ENCODE measurements at regions not wholly inside any gene's neighbourhood (a gene's known extent, or its start where the extent isn't known, plus 50 kb on each side); places are given as distances from the start of the nearest gene placed in this dataset.

DNA sequence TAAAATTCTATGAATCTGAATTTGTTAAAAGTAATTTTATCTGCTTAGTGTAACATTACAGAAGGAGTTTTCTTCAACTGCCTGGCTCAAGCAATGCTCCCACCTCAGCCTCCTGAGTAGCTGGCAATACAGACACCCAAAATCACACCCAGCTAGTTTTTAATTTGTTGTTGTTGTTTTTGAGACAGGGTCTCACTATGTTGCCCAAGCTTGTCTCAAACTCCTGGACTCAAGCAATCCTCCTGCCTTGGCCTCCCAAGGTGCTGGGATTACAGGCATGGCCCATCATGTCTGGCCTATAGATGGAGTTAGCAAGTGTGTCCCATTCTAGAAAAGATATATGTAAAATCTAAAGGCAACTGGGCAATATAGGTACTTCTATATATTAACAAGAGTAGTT lies 1580.4 kb upstream of the PRR20A start:
- Histone ChIP-seq H3K27ac (no peak overlapping the region), H3K4me1 (no peaks in the 10 kb centered on the region), H3K9me3 (no peaks in the 10 kb centered on the region), H3K36me3 (no peaks in the 10 kb centered on the region), H3K27me3 (no peaks in the 10 kb centered on the region), H3K4me3 (no peak overlapping the region)
- DNase-seq, result no peak
- TF ChIP-seq, protein P1, sequence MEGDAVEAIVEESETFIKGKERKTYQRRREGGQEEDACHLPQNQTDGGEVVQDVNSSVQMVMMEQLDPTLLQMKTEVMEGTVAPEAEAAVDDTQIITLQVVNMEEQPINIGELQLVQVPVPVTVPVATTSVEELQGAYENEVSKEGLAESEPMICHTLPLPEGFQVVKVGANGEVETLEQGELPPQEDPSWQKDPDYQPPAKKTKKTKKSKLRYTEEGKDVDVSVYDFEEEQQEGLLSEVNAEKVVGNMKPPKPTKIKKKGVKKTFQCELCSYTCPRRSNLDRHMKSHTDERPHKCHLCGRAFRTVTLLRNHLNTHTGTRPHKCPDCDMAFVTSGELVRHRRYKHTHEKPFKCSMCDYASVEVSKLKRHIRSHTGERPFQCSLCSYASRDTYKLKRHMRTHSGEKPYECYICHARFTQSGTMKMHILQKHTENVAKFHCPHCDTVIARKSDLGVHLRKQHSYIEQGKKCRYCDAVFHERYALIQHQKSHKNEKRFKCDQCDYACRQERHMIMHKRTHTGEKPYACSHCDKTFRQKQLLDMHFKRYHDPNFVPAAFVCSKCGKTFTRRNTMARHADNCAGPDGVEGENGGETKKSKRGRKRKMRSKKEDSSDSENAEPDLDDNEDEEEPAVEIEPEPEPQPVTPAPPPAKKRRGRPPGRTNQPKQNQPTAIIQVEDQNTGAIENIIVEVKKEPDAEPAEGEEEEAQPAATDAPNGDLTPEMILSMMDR (IDR thresholded peaks at IDR 0.05), result no peak
- TF ChIP-seq POLR2AphosphoS5 (IDR thresholded peaks at IDR 0.05) (no peak), POLR2A (IDR thresholded peaks at IDR 0.05) (no peak), EP300 (IDR thresholded peaks at IDR 0.05) (no peak)
- ATAC-seq (ENCODE audit: low FRiP score in 2 of 2), result no peak

DNA sequence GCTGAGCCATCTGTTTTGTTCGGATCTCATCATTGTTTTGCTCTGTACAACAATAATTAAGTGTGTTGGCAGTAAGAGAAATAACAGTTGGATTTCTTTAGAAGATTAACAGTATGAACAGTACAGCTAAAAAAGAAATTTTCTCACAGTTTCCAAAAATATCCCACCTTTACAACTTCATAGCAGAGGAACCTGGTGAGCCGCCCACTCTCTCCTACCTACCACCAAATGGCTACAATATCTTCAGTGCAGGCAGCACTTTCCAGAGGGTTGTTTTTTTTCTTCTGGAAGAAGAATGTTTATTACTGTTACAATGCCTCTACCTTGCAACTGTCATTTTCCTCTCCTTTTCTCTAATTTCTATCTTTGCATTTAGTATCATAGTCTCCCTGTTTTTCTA lies 1577.5 kb upstream of the PRR20A start:
- H3K9me3 ChIP-seq, result no peaks in the 10 kb centered on the region
- TF ChIP-seq POLR2A (IDR thresholded peaks at IDR 0.05), result no peak
- TF ChIP-seq POLR2AphosphoS5 (IDR thresholded peaks at IDR 0.05), result no peak
- TF ChIP-seq, protein P1 (IDR thresholded peaks at IDR 0.05), result no peak
- TF ChIP-seq EP300 (IDR thresholded peaks at IDR 0.05), result no peak
- DNase-seq (no peak), ATAC-seq (ENCODE audit: low FRiP score in 2 of 2) (no peak)
- 41 to 56% methylated on average over 2 of the region's 2 CpGs for whole genome bisulfite sequencing, 2 donors
- no peaks in the 10 kb centered on the region for H3K4me1 ChIP-seq
- no peaks in the 10 kb centered on the region for H3K27me3 ChIP-seq
- H3K4me3 ChIP-seq, result no peak overlapping the region
- no peak overlapping the region for H3K27ac ChIP-seq
- no peaks in the 10 kb centered on the region for H3K36me3 ChIP-seq

DNA sequence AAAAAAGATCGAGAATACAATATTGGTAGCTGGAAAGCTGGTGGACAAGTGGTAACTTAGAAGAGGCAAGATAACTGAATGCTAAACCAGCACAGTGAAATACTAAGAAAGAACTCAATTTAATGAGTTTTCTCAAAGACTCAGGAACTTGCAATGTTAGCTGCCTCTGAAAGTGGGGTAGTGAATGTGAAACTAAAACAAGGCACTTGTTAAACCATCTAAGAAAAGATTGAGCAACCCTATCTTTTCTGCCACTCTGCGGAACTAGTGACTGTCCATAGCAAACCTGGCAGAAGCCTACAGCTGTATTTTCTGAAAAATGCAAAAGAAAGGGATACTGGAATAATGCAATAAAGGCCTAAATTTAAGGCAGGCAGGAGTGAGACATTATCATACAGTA lies 1574.4 kb upstream of the PRR20A start:
- Histone ChIP-seq H3K4me3 (no peak overlapping the region), H3K27ac (no peak overlapping the region), H3K36me3 (no peaks in the 10 kb centered on the region), H3K4me1 (no peaks in the 10 kb centered on the region), H3K27me3 (no peaks in the 10 kb centered on the region), H3K9me3 (no peaks in the 10 kb centered on the region)
- DNase-seq (no peak), ATAC-seq (ENCODE audit: low FRiP score in 2 of 2) (no peak)
- TF ChIP-seq, protein P1 (IDR thresholded peaks at IDR 0.05), result no peak
- TF ChIP-seq POLR2A (IDR thresholded peaks at IDR 0.05) (no peak), EP300 (IDR thresholded peaks at IDR 0.05) (no peak), POLR2AphosphoS5 (IDR thresholded peaks at IDR 0.05) (no peak)
- WGBS, 2 donors, result 85 to 90% methylated on average over 2 of the region's 2 CpGs

DNA sequence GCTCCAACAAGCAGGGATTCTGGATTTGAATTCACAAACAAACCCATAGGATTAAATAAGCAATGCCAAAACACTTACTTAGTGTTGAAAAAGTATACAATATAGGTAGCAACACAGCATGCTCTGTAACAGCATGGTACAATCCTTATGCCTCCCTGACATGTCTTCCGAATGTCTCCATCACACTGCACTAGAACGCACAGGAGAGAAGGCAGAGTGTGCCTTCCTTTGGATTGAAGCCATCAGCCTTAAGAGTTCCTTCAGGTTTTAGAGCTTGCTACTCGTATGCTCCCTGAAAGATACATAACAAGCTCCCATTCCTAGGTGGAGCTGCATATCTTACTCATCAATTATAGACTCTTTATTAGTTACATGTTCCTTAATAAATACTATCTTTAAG lies 1573.9 kb upstream of the PRR20A start:
- 84 to 90% methylated on average over 3 of the region's 3 CpGs for WGBS, 2 donors
- no peak for TF ChIP-seq POLR2AphosphoS5 (IDR thresholded peaks at IDR 0.05)
- TF ChIP-seq EP300 (IDR thresholded peaks at IDR 0.05), result no peak
- no peak for TF ChIP-seq POLR2A (IDR thresholded peaks at IDR 0.05)
- TF ChIP-seq, protein P1 (IDR thresholded peaks at IDR 0.05), result no peak
- Histone ChIP-seq H3K27ac (no peak overlapping the region), H3K36me3 (no peaks in the 10 kb centered on the region), H3K4me3 (no peak overlapping the region), H3K27me3 (no peaks in the 10 kb centered on the region), H3K9me3 (no peaks in the 10 kb centered on the region), H3K4me1 (no peaks in the 10 kb centered on the region)
- ATAC-seq (ENCODE audit: low FRiP score in 2 of 2) (no peak), DNase-seq (no peak)

DNA sequence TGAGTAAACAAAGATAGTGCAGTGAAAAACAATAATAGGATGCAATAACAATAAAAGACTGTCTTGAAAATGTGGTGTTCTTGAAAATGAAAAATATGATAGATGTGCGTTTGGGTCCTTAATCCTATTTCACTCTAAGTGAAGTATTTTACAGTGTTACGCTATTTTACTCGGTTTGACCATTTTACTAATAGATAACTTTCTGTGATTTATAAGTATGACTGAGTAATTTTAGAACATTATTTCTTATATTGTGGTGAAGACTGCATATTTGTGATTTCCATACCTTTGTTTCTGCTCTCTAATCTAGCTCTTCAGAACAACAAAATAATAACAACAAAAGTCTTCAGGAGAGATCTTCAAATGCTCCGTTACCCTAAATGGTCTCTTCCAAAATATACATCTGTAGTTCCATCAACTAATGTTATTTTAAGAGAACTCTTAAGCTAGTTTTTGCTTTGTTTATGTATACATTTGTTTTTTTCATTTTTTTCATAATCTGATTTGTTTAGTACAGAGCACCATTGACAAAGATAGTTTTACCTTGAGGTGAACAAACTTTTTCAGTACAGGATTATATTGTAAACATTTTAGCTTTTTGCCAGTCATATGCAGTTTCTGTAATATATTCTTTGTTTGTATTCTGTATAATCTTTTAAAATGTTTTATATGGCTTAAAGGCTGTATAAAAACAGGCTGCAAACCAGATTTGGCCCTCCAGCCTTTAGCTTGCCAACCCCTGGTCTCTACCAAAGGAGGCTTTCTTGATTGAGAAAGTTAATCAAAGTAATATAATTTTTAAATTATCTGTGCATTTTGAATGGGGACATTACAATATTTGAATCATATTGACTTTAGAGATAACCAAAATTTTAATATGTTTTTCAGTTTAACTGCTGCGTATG lies 1572.7 kb upstream of the PRR20A start:
- Histone ChIP-seq H3K27ac (no peak overlapping the region), H3K4me1 (no peaks in the 10 kb centered on the region), H3K9me3 (no peaks in the 10 kb centered on the region), H3K27me3 (no peaks in the 10 kb centered on the region), H3K4me3 (no peak overlapping the region), H3K36me3 (no peaks in the 10 kb centered on the region)
- 71 to 78% methylated on average over 5 of the region's 5 CpGs for WGBS, 2 donors
- DNase-seq (no peak), ATAC-seq (ENCODE audit: low FRiP score in 2 of 2) (no peak)
- TF ChIP-seq, protein P1 (IDR thresholded peaks at IDR 0.05), result no peak
- TF ChIP-seq POLR2AphosphoS5 (IDR thresholded peaks at IDR 0.05) (no peak), POLR2A (IDR thresholded peaks at IDR 0.05) (no peak), EP300 (IDR thresholded peaks at IDR 0.05) (no peak)
